Loucy (cell line): ENCODE measurements at regions not wholly inside any gene's neighbourhood (a gene's known extent, or its start where the extent isn't known, plus 50 kb on each side); places are given as distances from the start of the nearest gene placed in this dataset.

ENCODE experiments used
- H2AFZ ChIP-seq: fragments of 200-600 bp; sonication (generic); 2 replicates; pipeline ENCODE4 v1.6.0; 2016; ENCODE audit warnings: antibody characterized with exemption, mild to moderate bottlenecking, low read length, moderate library complexity
- H3F3A ChIP-seq: fragments of 200-600 bp; 2 replicates; pipeline ENCODE4 v1.6.0; 2016; ENCODE audit warnings: antibody characterized with exemption, low read depth, mild to moderate bottlenecking
- H3K27me3 ChIP-seq: fragments of 200-600 bp; sonication (generic); 2 replicates; pipeline ENCODE4 v1.6.1; 2014; ENCODE audit warnings: low read length, mild to moderate bottlenecking; ENCODE audit not compliant: insufficient read depth, poor library complexity, severe bottlenecking
- H3K36me3 ChIP-seq: fragments of 200-600 bp; sonication (generic); 2 replicates; pipeline ENCODE4 v1.6.1; 2016; ENCODE audit warnings: low read length; ENCODE audit not compliant: insufficient read depth
- H3K4me1 ChIP-seq: fragments of 200-600 bp; sonication (generic); 2 replicates; pipeline ENCODE4 v1.5.1; 2014; ENCODE audit warnings: low read length, mild to moderate bottlenecking; ENCODE audit not compliant: insufficient read depth, poor library complexity, severe bottlenecking
- H3K4me2 ChIP-seq: fragments of 200-600 bp; sonication (generic); 2 replicates; pipeline ENCODE4 v1.6.0; 2014; ENCODE audit warnings: antibody characterized with exemption, low read length, low read depth, mild to moderate bottlenecking; ENCODE audit not compliant: poor library complexity, severe bottlenecking
- H3K4me3 ChIP-seq: fragments of 200-600 bp; sonication (generic); 2 replicates; pipeline ENCODE4 v1.5.1; 2014; ENCODE audit warnings: low read length, mild to moderate bottlenecking, mixed read lengths; ENCODE audit not compliant: poor library complexity, severe bottlenecking
- H3K79me2 ChIP-seq: fragments of 200-600 bp; sonication (generic); 2 replicates; pipeline ENCODE4 v1.6.1; 2014; ENCODE audit warnings: low read length; ENCODE audit not compliant: insufficient read depth
- H3K9ac ChIP-seq: fragments of 200-600 bp; sonication (generic); 2 replicates; pipeline ENCODE4 v1.6.0; 2014; ENCODE audit warnings: mild to moderate bottlenecking, low read depth, low read length, moderate library complexity; ENCODE audit not compliant: poor library complexity, severe bottlenecking
- H3K9me2 ChIP-seq: fragments of 200-600 bp; sonication (generic); replicated peaks from 2 replicates; pipeline ENCODE4 v1.6.1; 2016; ENCODE audit warnings: low read depth, low read length, mixed read lengths
- H3K9me3 ChIP-seq: fragments of 200-600 bp; sonication (generic); 2 replicates; pipeline ENCODE4 v1.6.1; 2014; ENCODE audit warnings: mild to moderate bottlenecking, antibody characterized with exemption, low read length, low read depth; ENCODE audit not compliant: insufficient read depth
- H4K20me1 ChIP-seq: fragments of 200-600 bp; sonication (generic); 2 replicates; pipeline ENCODE4 v1.6.0; 2014; ENCODE audit warnings: antibody characterized with exemption, low read length, mild to moderate bottlenecking; ENCODE audit not compliant: insufficient read depth, poor library complexity, severe bottlenecking
- EZH2phosphoT487 ChIP-seq: fragments of 200-600 bp; IDR thresholded peaks from 2 replicates; pipeline ENCODE4 v1.6.1; 2018; ENCODE audit warnings: antibody characterized with exemption, mild to moderate bottlenecking, moderate library complexity, borderline replicate concordance
- TF ChIP-seq, protein P1 (sequence below): fragments of 200-600 bp; sonication (generic); conservative IDR thresholded peaks from 2 replicates; pipeline ENCODE4 v1.5.1; 2014; ENCODE audit warnings: mild to moderate bottlenecking, antibody characterized with exemption, low read length

DNA sequence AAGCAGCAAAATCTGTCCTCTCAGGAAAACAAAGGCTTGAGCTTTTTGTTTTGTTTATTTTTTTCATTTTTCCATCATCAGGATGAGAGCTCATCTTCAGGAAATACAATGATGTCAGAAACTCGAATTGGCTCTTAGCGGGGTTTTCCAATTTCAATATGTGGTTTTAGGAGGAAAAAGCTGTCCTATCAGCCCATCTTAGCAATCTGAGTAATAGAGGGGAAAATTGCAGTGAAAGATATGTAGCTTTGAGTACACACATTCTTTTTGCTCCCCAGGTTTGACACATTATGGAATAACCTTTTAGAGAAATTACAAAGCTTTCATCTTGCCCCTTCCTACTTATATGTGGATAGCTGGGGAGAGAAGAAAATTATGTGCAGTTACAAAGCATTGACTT, 113.6 kb upstream of the MYO3A start:
- Histone ChIP-seq H3K4me2 (no peak overlapping the region), H2AFZ (no peak overlapping the region)

DNA sequence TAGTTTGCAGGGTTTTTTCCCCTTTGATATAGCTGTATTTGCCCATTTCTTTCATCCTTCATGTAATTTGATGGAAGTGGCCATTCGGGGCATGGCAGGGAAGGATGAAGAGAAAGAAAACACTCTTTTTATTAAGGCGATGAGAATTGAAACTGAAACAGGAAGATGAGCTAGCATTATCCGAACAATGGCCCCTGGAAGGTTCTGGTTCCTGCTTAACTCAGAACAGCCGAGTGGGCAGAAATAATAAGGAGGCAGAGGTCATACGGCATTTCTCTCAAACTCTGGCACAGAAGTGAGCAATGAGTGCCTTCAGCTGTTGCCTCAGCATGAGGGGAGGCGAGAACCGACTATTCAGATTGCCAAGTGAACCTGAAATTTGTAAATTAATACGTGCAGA, 113.2 kb upstream of the MYO3A start:
- H3K9me3 ChIP-seq, result no peaks in the 10 kb centered on the region
- H3K27me3 ChIP-seq, result no peaks in the 10 kb centered on the region
- no peaks in the 10 kb centered on the region for H3K4me1 ChIP-seq
- no peak overlapping the region for H3K4me2 ChIP-seq
- H3K4me3 ChIP-seq, result no peak overlapping the region
- H3K9ac ChIP-seq, result no peak overlapping the region
- H3K79me2 ChIP-seq, result no peaks in the 10 kb centered on the region
- no peaks in the 10 kb centered on the region for H4K20me1 ChIP-seq
- H3K9me2 ChIP-seq, result no peaks in the 10 kb centered on the region
- H2AFZ ChIP-seq, result no peak overlapping the region
- H3F3A ChIP-seq, result no peaks in the 10 kb centered on the region
- no peak for TF ChIP-seq EZH2phosphoT487
- TF ChIP-seq, protein P1, sequence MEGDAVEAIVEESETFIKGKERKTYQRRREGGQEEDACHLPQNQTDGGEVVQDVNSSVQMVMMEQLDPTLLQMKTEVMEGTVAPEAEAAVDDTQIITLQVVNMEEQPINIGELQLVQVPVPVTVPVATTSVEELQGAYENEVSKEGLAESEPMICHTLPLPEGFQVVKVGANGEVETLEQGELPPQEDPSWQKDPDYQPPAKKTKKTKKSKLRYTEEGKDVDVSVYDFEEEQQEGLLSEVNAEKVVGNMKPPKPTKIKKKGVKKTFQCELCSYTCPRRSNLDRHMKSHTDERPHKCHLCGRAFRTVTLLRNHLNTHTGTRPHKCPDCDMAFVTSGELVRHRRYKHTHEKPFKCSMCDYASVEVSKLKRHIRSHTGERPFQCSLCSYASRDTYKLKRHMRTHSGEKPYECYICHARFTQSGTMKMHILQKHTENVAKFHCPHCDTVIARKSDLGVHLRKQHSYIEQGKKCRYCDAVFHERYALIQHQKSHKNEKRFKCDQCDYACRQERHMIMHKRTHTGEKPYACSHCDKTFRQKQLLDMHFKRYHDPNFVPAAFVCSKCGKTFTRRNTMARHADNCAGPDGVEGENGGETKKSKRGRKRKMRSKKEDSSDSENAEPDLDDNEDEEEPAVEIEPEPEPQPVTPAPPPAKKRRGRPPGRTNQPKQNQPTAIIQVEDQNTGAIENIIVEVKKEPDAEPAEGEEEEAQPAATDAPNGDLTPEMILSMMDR, result no peak
- no peaks in the 10 kb centered on the region for H3K36me3 ChIP-seq

More for the DNA sequence above, 113.6 kb upstream of the MYO3A start:
- no peaks in the 10 kb centered on the region for H3K4me1 ChIP-seq
- no peaks in the 10 kb centered on the region for H3F3A ChIP-seq
- H4K20me1 ChIP-seq, result no peaks in the 10 kb centered on the region
- H3K9ac ChIP-seq, result no peak overlapping the region
- no peaks in the 10 kb centered on the region for H3K9me2 ChIP-seq
- H3K27me3 ChIP-seq, result no peaks in the 10 kb centered on the region
- no peaks in the 10 kb centered on the region for H3K9me3 ChIP-seq
- H3K79me2 ChIP-seq, result no peaks in the 10 kb centered on the region
- H3K4me3 ChIP-seq, result no peak overlapping the region
- TF ChIP-seq, protein P1, result no peak
- no peak for TF ChIP-seq EZH2phosphoT487
- H3K36me3 ChIP-seq, result no peaks in the 10 kb centered on the region

DNA sequence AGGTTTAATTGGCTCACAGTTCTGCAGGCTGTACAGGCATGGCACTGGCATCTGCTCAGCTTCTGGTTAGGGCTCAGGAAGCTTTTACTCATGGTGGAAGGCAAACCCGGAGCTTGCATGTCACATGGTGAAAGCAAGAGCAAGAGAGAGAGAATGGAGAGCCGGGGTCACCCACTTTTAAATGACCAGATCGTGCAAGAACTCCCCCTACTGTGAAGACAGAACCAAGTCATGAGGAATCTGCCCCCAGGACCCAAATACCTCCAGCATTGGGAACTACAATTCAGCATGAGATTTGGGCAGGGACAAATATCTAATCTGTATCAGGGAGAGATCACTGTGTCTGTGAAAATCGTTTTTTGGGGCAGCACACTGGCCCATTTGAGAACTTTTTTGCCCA, 110.0 kb upstream of the MYO3A start:
- no peaks in the 10 kb centered on the region for H3K27me3 ChIP-seq
- no peaks in the 10 kb centered on the region for H4K20me1 ChIP-seq
- no peaks in the 10 kb centered on the region for H3K9me3 ChIP-seq
- no peaks in the 10 kb centered on the region for H3F3A ChIP-seq
- H3K4me1 ChIP-seq, result no peaks in the 10 kb centered on the region
- H3K79me2 ChIP-seq, result no peaks in the 10 kb centered on the region
- no peak for TF ChIP-seq EZH2phosphoT487
- TF ChIP-seq, protein P1, result no peak
- H3K9me2 ChIP-seq, result no peaks in the 10 kb centered on the region
- no peaks in the 10 kb centered on the region for H3K36me3 ChIP-seq
- no peak overlapping the region for H3K4me2 ChIP-seq
- no peak overlapping the region for H3K4me3 ChIP-seq
- H3K9ac ChIP-seq, result no peak overlapping the region
- H2AFZ ChIP-seq, result no peak overlapping the region
